ENCODE measurements at regions not wholly inside any gene's neighbourhood (a gene's known extent, or its start where the extent isn't known, plus 50 kb on each side); places are given as distances from the start of the nearest gene placed in this dataset.
A peak's percentile ranks its signal among the peaks of the same experiment; 100 is the strongest.

- WGBS, 2 donors, result 67 to 68% methylated on average over 8 of the region's 8 CpGs
- no peak for ATAC-seq
- no peaks in the 10 kb centered on the region for H3K4me1 ChIP-seq
- FAIRE-seq, result no peak
- TF ChIP-seq CTCF (IDR thresholded peaks at IDR 0.05), result no peak
- no peak for DNase-seq
- H3K27ac ChIP-seq, result no peak overlapping the region
- H3K27me3 ChIP-seq, result no peaks in the 10 kb centered on the region
- no peaks in the 10 kb centered on the region for H3K9me3 ChIP-seq
- intact Hi-C loops (cut with DNase I), result no loop called here
- H3K4me3 ChIP-seq, result no peak overlapping the region
- H3K36me3 ChIP-seq, result no peaks in the 10 kb centered on the region
Observed at GRCh38 chr1:208818770-208819445, 574.7 kb upstream of the PLXNA2 start.

GRCh38 chr1:208820580-208821212, 576.5 kb upstream of the PLXNA2 start:
- DNase-seq (no peak), ATAC-seq (peak in 1 of 4 donors; percentile 46), FAIRE-seq (no peak)
- H3K4me3 ChIP-seq, result no peak overlapping the region
- WGBS, 2 donors, result 40 to 43% methylated on average over 2 of the region's 2 CpGs
- intact Hi-C loops (cut with DNase I), result no loop called here
- no peak overlapping the region for H3K27ac ChIP-seq
- TF ChIP-seq CTCF (IDR thresholded peaks at IDR 0.05), result no peak
- no peaks in the 10 kb centered on the region for H3K36me3 ChIP-seq
- no peaks in the 10 kb centered on the region for H3K4me1 ChIP-seq
- H3K9me3 ChIP-seq, result no peaks in the 10 kb centered on the region
- H3K27me3 ChIP-seq, result no peaks in the 10 kb centered on the region

- no peaks in the 10 kb centered on the region for H3K36me3 ChIP-seq
- ATAC-seq (no peak), DNase-seq (no peak), FAIRE-seq (no peak)
- no peak overlapping the region for H3K4me3 ChIP-seq
- H3K27ac ChIP-seq, result no peak overlapping the region
- H3K27me3 ChIP-seq, result no peaks in the 10 kb centered on the region
- 90 to 92% methylated on average over 7 of the region's 7 CpGs for WGBS, 2 donors
- intact Hi-C loops (cut with DNase I), result no loop called here
- no peaks in the 10 kb centered on the region for H3K9me3 ChIP-seq
- H3K4me1 ChIP-seq, result no peaks in the 10 kb centered on the region
- TF ChIP-seq CTCF (IDR thresholded peaks at IDR 0.05), result no peak
Observed at GRCh38 chr1:208821939-208822338, 577.8 kb upstream of the PLXNA2 start.

GRCh38 chr1:208825300-208825699, 581.1 kb upstream of the PLXNA2 start:
- no peak for FAIRE-seq
- ATAC-seq, result no peak
- intact Hi-C loops (cut with DNase I), result no loop called here
- no peaks in the 10 kb centered on the region for H3K36me3 ChIP-seq
- no peak for DNase-seq
- no peak overlapping the region for H3K27ac ChIP-seq
- no peak overlapping the region for H3K4me3 ChIP-seq
- TF ChIP-seq CTCF (IDR thresholded peaks at IDR 0.05), result no peak
- H3K9me3 ChIP-seq, result no peaks in the 10 kb centered on the region
- H3K4me1 ChIP-seq, result no peaks in the 10 kb centered on the region
- 27 to 44% methylated on average over 2 of the region's 2 CpGs for WGBS, 2 donors
- H3K27me3 ChIP-seq, result no peaks in the 10 kb centered on the region

- Histone ChIP-seq H3K9me3 (no peaks in the 10 kb centered on the region), H3K4me3 (no peak overlapping the region), H3K36me3 (no peaks in the 10 kb centered on the region), H3K27ac (no peak overlapping the region), H3K27me3 (no peaks in the 10 kb centered on the region), H3K4me1 (no peaks in the 10 kb centered on the region)
- intact Hi-C loops (cut with DNase I), result no loop called here
- ATAC-seq, result no peak
- WGBS, 2 donors, result 51 to 64% methylated on average over 5 of the region's 5 CpGs
- TF ChIP-seq CTCF (IDR thresholded peaks at IDR 0.05), result no peak
- no peak for FAIRE-seq
- DNase-seq, result no peak
Observed at GRCh38 chr1:208829595-208829994, 585.4 kb upstream of the PLXNA2 start.
